A549 (cell line): ENCODE measurements at regions not wholly inside any gene's neighbourhood (a gene's known extent, or its start where the extent isn't known, plus 50 kb on each side); places are given as distances from the start of the nearest gene placed in this dataset.

Source experiments
- ATAC-seq, 2 experiments: fragments of 200-7000 bp in 1 of 2; fragments of >200 bp in 1 of 2; cut with Nextera tagmentation in 1 of 2; cut with Tn5 transposase in 1 of 2; 3 replicates each; pipeline versions ENCODE4 v1.8.0 to v1.9.1; 2018 to 2020; ENCODE audit warnings: mild to moderate bottlenecking in 1 of 2, moderate library complexity in 1 of 2
- CTCF ChIA-PET: fragments of 300-600 bp; sonication (Branson Sonifier 250); formaldehyde crosslinking; extraction: SDS; loops from one replicate; lab custom pipeline; 2021; ENCODE audit warnings: antibody characterized with exemption, inconsistent platforms; lab: Yijun Ruan, JAX
- POLR2A ChIA-PET: fragments of 350-600 bp; formaldehyde crosslinking; extraction: SDS; loops from one replicate; lab custom pipeline; 2021; ENCODE audit warnings: antibody characterized with exemption, inconsistent platforms; lab: Yijun Ruan, JAX
- DNase-seq, 2 experiments: peaks; one replicate each; pipeline versions ENCODE4 v3.0.0 to v3.0.0-alpha.2; 2011 to 2016; ENCODE audit warnings: low read depth in 1 of 2, low spot score in 1 of 2
- FAIRE-seq: peaks from 2 replicates; lab custom pipeline; 2011; peaks lifted over from hg19 to GRCh38; lab: Jason Lieb, UNC
- H3K27ac ChIP-seq, 2 experiments: fragments of >200 bp; sonication (Bioruptor Twin); formaldehyde crosslinking; 3 replicates each; pipeline ENCODE4 v1.5.1; 2016 to 2017
- H3K4me1 ChIP-seq: fragments of >200 bp; sonication (Bioruptor Twin); formaldehyde crosslinking; 3 replicates; pipeline ENCODE4 v1.6.1; 2016
- H3K4me2 ChIP-seq: fragments of >200 bp; sonication (Bioruptor Twin); formaldehyde crosslinking; 3 replicates; pipeline ENCODE4 v1.6.1; 2016
- H3K4me3 ChIP-seq: fragments of >200 bp; sonication (Bioruptor Twin); formaldehyde crosslinking; 3 replicates; pipeline ENCODE4 v1.5.1; 2016
- H3K9me3 ChIP-seq: fragments of >200 bp; sonication (Bioruptor Twin); formaldehyde crosslinking; 3 replicates; pipeline ENCODE4 v1.6.1; 2016
- BHLHE40 ChIP-seq: IDR thresholded peaks from 2 replicates; pipeline ENCODE4 v1.6.1; 2012; ENCODE audit warnings: low read depth, low read length, inconsistent platforms
- CEBPB ChIP-seq, 2 experiments: fragments of >200 bp in 1 of 2; sonication (Bioruptor Twin) in 1 of 2; formaldehyde crosslinking in 1 of 2; IDR thresholded peaks; 2 replicates each; pipeline ENCODE4 v1.6.1; 2012 to 2016
- CHD2 ChIP-seq: fragments of 150-350 bp; IDR thresholded peaks from 2 replicates; pipeline ENCODE4 v1.6.1; 2014; ENCODE audit warnings: low read length; ENCODE audit not compliant: partially characterized antibody
- EP300 ChIP-seq, 2 experiments: fragments of >200 bp; sonication (Bioruptor Twin); formaldehyde crosslinking; IDR thresholded peaks; 2 replicates in 1 of 2; 3 replicates in 1 of 2; pipeline ENCODE4 v1.6.1; 2016 to 2017
- ESRRA ChIP-seq: fragments of 150-350 bp; IDR thresholded peaks from 2 replicates; pipeline ENCODE4 v1.6.1; 2014; ENCODE audit warnings: mild to moderate bottlenecking, low read length, borderline replicate concordance
- FOSB ChIP-seq: fragments of 250-450 bp; sonication (Bioruptor Pico); IDR thresholded peaks from 2 replicates; pipeline ENCODE4 v1.5.0; 2020; ENCODE audit warnings: mild to moderate bottlenecking, moderate library complexity
- FOSL2 ChIP-seq, 2 experiments: fragments of 450-650 bp in 1 of 2; fragments of >200 bp in 1 of 2; sonication (Bioruptor Twin) in 1 of 2; formaldehyde crosslinking; IDR thresholded peaks; 2 replicates each; pipeline versions ENCODE4 v1.5.0 to v1.6.1; 2016 to 2020; ENCODE audit warnings: mild to moderate bottlenecking in 1 of 2, moderate library complexity in 1 of 2
- GATA3 ChIP-seq: IDR thresholded peaks from 2 replicates; pipeline ENCODE4 v1.6.1; 2012; ENCODE audit warnings: borderline replicate concordance
- HOXA7 ChIP-seq: fragments of 250-450 bp; sonication (Bioruptor Pico); IDR thresholded peaks from 2 replicates; pipeline ENCODE4 v1.5.0; 2020; ENCODE audit warnings: mild to moderate bottlenecking, moderate library complexity
- HOXB13 ChIP-seq: fragments of 250-450 bp; sonication (Bioruptor Pico); IDR thresholded peaks from 2 replicates; pipeline ENCODE4 v1.5.0; 2020; ENCODE audit warnings: low read depth, mild to moderate bottlenecking, moderate library complexity
- JUN ChIP-seq, 2 experiments: fragments of >200 bp; sonication (Bioruptor Twin); formaldehyde crosslinking; IDR thresholded peaks; 2 replicates in 1 of 2; 3 replicates in 1 of 2; pipeline ENCODE4 v1.6.1; 2016 to 2017
- JUNB ChIP-seq: fragments of >200 bp; sonication (Bioruptor Twin); formaldehyde crosslinking; IDR thresholded peaks from 2 replicates; pipeline ENCODE4 v1.6.1; 2016
- MAFK ChIP-seq: fragments of 450-650 bp; IDR thresholded peaks from 2 replicates; pipeline ENCODE4 v1.6.1; 2014; ENCODE audit not compliant: partially characterized antibody
- MYC ChIP-seq: IDR thresholded peaks from 2 replicates; pipeline ENCODE4 v1.6.1; 2012; ENCODE audit warnings: mild to moderate bottlenecking, inconsistent platforms, low read length, improper control_type of control experiment, borderline replicate concordance
- NR3C1 ChIP-seq: fragments of >200 bp; sonication (Bioruptor Twin); formaldehyde crosslinking; IDR thresholded peaks from 3 replicates; pipeline ENCODE4 v1.6.1; 2017
- POLR2AphosphoS2 ChIP-seq: conservative IDR thresholded peaks from 2 replicates; pipeline ENCODE4 v1.6.1; 2012; ENCODE audit warnings: low read length, improper control_type of control experiment, inconsistent platforms
- RAD21 ChIP-seq, 2 experiments: fragments of >200 bp in 1 of 2; sonication (Bioruptor Twin) in 1 of 2; formaldehyde crosslinking in 1 of 2; IDR thresholded peaks in 1 of 2; conservative IDR thresholded peaks in 1 of 2; 2 replicates in 1 of 2; 3 replicates in 1 of 2; pipeline ENCODE4 v1.6.1; 2012 to 2018; ENCODE audit warnings: inconsistent platforms in 1 of 2
- RARB ChIP-seq: fragments of 250-450 bp; sonication (Bioruptor Pico); IDR thresholded peaks from 2 replicates; pipeline ENCODE4 v1.8.0; 2021; ENCODE audit warnings: mild to moderate bottlenecking, moderate library complexity
- RCOR1 ChIP-seq: fragments of 150-350 bp; IDR thresholded peaks from 2 replicates; pipeline ENCODE4 v1.6.1; 2014; ENCODE audit warnings: antibody characterized with exemption, low read length, low read depth
- SREBF2 ChIP-seq: fragments of 450-650 bp; IDR thresholded peaks from 2 replicates; pipeline ENCODE4 v1.6.1; 2014; ENCODE audit warnings: mild to moderate bottlenecking, moderate library complexity
- ZFP36 ChIP-seq: fragments of 450-650 bp; IDR thresholded peaks from 2 replicates; pipeline ENCODE4 v1.6.1; 2014; ENCODE audit warnings: borderline replicate concordance; ENCODE audit not compliant: partially characterized antibody
- ZSCAN20 ChIP-seq: fragments of 250-450 bp; sonication (Bioruptor Pico); IDR thresholded peaks from 2 replicates; pipeline ENCODE4 v1.8.0; 2022; ENCODE audit warnings: mild to moderate bottlenecking, moderate library complexity
- WGBS: methylation state at CpG from one replicate; pipeline ENCODE4 v1.1.6; 2017; ENCODE audit errors: missing lambda C conversion rate; 5-methylcytosine and 5-hydroxymethylcytosine counted together
- TF ChIP-seq, protein P1 (sequence below): fragments of >200 bp; sonication (Bioruptor Twin); formaldehyde crosslinking; IDR thresholded peaks from 3 replicates; pipeline ENCODE4 v1.6.1; 2016
- TF ChIP-seq, protein P2 (sequence below): fragments of >200 bp; sonication (Bioruptor Twin); formaldehyde crosslinking; IDR thresholded peaks from 2 replicates; pipeline ENCODE4 v1.6.1; 2016
- TF ChIP-seq, protein P3 (sequence below): fragments of 250-450 bp; sonication (Bioruptor Pico); IDR thresholded peaks from 2 replicates; pipeline ENCODE4 v1.5.0; 2020; ENCODE audit warnings: low read depth, mild to moderate bottlenecking, moderate library complexity
- TF ChIP-seq, protein P4 (sequence below): IDR thresholded peaks from 2 replicates; pipeline ENCODE4 v1.6.1; 2012; ENCODE audit warnings: low read depth, borderline replicate concordance
- TF ChIP-seq, protein P5 (sequence below): fragments of 450-650 bp; IDR thresholded peaks from 2 replicates; pipeline ENCODE4 v1.6.1; 2014; ENCODE audit warnings: antibody characterized with exemption

DNA sequence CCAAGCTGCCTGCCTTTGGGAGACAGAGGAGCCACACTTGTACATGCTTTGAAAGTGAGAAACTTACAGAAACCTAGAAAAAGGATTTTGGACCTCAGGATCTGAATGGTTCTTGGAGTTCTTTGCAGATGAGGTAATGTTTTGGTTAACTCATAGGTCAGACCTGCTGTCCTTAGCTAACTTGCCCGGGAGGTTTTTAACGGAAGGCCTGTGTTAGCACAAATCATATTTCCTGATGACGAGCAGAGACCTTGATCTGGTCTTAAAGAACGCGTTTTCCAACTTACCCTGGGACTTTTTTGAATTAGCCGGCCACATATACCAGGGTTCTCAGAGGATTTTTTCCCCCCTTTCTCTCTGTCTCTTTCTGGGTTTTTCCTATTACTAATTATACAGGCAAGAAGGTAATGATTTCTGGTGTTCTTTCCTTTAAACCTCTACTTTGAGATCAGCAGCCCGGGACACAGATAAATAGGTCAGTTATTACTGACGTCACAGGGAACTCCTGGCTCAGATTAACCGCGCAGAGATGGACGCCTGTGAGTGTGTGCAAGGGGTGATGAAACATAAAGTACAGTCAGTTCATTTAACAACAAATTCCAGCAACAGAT, 101.7 kb upstream of the KLF6 start:
- TF ChIP-seq NR3C1 (peak; percentile 51; the same call in 1 of the 3 replicates), MYC (no peak), JUN (IDR thresholded peaks at IDR 0.05) (peak; percentile 57 to 63; a peak in 4 of 5 replicates), MAFK (peak; percentile 23), FOSL2 (IDR thresholded peaks at IDR 0.05) (no peak), FOSL2 (CRISPR knock-in tag; IDR thresholded peaks at IDR 0.05) (peak; percentile 78), ZSCAN20 (CRISPR knock-in tag) (no peak), RAD21 (conservative IDR thresholded peaks at IDR 0.05 in 1 of 2, IDR thresholded peaks at IDR 0.05 in 1 of 2) (no peak; a peak in 2 of 5 replicates), JUNB (peak; percentile 65; the same call in 1 of the 2 replicates), GATA3 (peak; percentile 74), CEBPB (IDR thresholded peaks at IDR 0.05) (peak; percentile 45 to 69; a peak in 3 of 4 replicates), EP300 (IDR thresholded peaks at IDR 0.05) (peak; percentile 73 to 84; a peak in 3 of 5 replicates)
- POLR2A ChIA-PET, result interaction anchor here (0.5 to 5.6 kb wide), 7 partner anchors 8 to 457 kb away, joined by 3 to 49 read pairs (median 4); partner anchors contain the start of gene KLF6
- peak overlapping the region; percentile 95 to 96 for H3K27ac ChIP-seq
- FAIRE-seq, result no peak
- ATAC-seq, result peak; percentile 77 to 87
- peak overlapping the region; percentile 19; the same call in 2 of the 3 replicates for H3K4me3 ChIP-seq
- CTCF ChIA-PET, result interaction anchor here (0.9 to 1.9 kb wide), 4 partner anchors 10 to 33 kb away, joined by 3 to 6 read pairs (median 4); no protein-coding TSS in a partner anchor
- H3K4me1 ChIP-seq, result peaks cover 51% of the 10 kb centered on the region
- H3K4me2 ChIP-seq, result peak overlapping the region; percentile 78
- WGBS, result 2% methylated on average over 11 of the region's 11 CpGs
- DNase-seq, result peak; percentile 68 to 88
- no peaks in the 10 kb centered on the region; the same call in 1 of the 3 replicates for H3K9me3 ChIP-seq

DNA sequence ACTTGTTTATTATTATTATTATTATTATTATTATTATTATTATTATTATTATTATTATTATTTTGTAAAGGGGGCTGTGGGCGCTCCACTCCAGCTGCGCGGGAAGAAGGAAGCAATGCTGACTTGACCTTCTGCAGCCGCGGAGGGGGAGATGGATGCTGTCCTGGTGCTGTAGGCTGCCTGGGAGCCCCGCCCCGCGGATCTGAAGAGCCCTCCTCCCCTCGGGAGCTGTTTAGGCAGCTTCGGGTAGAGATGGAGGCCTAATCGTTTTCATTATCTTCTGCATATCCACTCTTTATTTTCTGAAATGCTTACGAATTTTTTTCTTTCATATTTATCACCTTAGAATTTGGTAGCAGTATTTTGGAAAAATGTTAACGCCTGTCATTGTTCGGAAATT, 101.2 kb upstream of the KLF6 start:
- Histone ChIP-seq H3K4me1 (peaks cover 51% of the 10 kb centered on the region), H3K4me2 (peak overlapping the region; percentile 78), H3K4me3 (peak overlapping the region; percentile 19; the same call in 2 of the 3 replicates), H3K9me3 (no peaks in the 10 kb centered on the region; the same call in 1 of the 3 replicates), H3K27ac (peak overlapping the region; percentile 95 to 96)
- peak; percentile 79 to 87 for DNase-seq
- WGBS, result 15% methylated on average over 14 of the region's 14 CpGs
- ATAC-seq, result peak; percentile 78 to 83
- CTCF ChIA-PET, result interaction anchor here (0.9 to 1.9 kb wide), 3 partner anchors 9 to 33 kb away, joined by 3 to 6 read pairs (median 4); no protein-coding TSS in a partner anchor
- TF ChIP-seq BHLHE40, result no peak
- no peak for TF ChIP-seq ZFP36
- TF ChIP-seq HOXA7 (CRISPR knock-in tag), result no peak
- TF ChIP-seq RCOR1, result no peak
- TF ChIP-seq RARB (CRISPR knock-in tag), result no peak
- no peak for TF ChIP-seq FOSB (CRISPR knock-in tag)
- TF ChIP-seq, protein P1, sequence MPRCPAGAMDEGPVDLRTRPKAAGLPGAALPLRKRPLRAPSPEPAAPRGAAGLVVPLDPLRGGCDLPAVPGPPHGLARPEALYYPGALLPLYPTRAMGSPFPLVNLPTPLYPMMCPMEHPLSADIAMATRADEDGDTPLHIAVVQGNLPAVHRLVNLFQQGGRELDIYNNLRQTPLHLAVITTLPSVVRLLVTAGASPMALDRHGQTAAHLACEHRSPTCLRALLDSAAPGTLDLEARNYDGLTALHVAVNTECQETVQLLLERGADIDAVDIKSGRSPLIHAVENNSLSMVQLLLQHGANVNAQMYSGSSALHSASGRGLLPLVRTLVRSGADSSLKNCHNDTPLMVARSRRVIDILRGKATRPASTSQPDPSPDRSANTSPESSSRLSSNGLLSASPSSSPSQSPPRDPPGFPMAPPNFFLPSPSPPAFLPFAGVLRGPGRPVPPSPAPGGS, result 0 out of 3 replicates have a peak, but pooled peaks have one; percentile 5
- POLR2A ChIA-PET, result interaction anchor here (0.5 to 5.6 kb wide), 7 partner anchors 9 to 458 kb away, joined by 3 to 49 read pairs (median 4); partner anchors contain the start of gene KLF6
- FAIRE-seq, result no peak

DNA sequence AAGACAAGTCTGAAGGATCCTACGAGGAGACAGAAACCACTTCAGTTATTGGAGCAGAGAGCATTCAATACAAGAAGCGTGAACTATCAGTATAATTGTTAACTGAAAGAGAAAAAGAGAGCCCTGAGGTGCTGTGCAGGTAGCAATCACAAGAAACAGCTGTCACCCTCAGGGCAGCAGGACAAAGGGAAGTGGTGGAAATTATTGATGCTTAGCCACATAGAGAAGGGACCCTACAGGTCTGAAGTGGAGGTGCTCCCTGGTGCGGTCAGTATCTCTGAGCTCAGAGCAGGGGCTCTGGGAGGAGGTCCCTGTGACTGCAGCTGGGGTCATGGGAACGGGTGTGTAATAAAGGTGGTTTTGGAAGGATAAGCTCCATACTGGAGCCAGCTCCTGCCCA, 97.8 kb upstream of the KLF6 start:
- WGBS, result 89% methylated on average over 4 of the region's 4 CpGs
- no peak for DNase-seq
- no peak overlapping the region for H3K4me3 ChIP-seq
- peaks cover 35% of the 10 kb centered on the region for H3K4me1 ChIP-seq
- ATAC-seq, result no peak
- ChIA-PET POLR2A (interaction anchor here (1.1 kb wide), 1 partner anchor 98 kb away, joined by 4 read pairs; the partner anchor contains the start of gene KLF6), CTCF (interaction anchor here (1.0 to 1.2 kb wide), 2 partner anchors 102 to 884 kb away, joined by 3 read pairs; no protein-coding TSS in a partner anchor)
- peak overlapping the region; percentile 63 to 96; a peak in 4 of 6 replicates for H3K27ac ChIP-seq
- no peaks in the 10 kb centered on the region; the same call in 1 of the 3 replicates for H3K9me3 ChIP-seq
- H3K4me2 ChIP-seq, result no peak overlapping the region
- no peak for FAIRE-seq
- TF ChIP-seq FOSL2 (IDR thresholded peaks at IDR 0.05) (no peak), FOSL2 (CRISPR knock-in tag; IDR thresholded peaks at IDR 0.05) (no peak), GATA3 (no peak), ESRRA (no peak), SREBF2 (no peak), HOXB13 (CRISPR knock-in tag) (no peak), BHLHE40 (no peak), RARB (CRISPR knock-in tag) (no peak), CHD2 (no peak), POLR2AphosphoS2 (no peak), MAFK (no peak)
- TF ChIP-seq, protein P2, sequence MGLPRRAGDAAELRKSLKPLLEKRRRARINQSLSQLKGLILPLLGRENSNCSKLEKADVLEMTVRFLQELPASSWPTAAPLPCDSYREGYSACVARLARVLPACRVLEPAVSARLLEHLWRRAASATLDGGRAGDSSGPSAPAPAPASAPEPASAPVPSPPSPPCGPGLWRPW, result no peak
- TF ChIP-seq, protein P3, sequence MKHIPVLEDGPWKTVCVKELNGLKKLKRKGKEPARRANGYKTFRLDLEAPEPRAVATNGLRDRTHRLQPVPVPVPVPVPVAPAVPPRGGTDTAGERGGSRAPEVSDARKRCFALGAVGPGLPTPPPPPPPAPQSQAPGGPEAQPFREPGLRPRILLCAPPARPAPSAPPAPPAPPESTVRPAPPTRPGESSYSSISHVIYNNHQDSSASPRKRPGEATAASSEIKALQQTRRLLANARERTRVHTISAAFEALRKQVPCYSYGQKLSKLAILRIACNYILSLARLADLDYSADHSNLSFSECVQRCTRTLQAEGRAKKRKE (CRISPR knock-in tag), result no peak
- TF ChIP-seq, protein P4, sequence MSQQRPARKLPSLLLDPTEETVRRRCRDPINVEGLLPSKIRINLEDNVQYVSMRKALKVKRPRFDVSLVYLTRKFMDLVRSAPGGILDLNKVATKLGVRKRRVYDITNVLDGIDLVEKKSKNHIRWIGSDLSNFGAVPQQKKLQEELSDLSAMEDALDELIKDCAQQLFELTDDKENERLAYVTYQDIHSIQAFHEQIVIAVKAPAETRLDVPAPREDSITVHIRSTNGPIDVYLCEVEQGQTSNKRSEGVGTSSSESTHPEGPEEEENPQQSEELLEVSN, result no peak
- TF ChIP-seq, protein P1, result no peak
- TF ChIP-seq, protein P5, sequence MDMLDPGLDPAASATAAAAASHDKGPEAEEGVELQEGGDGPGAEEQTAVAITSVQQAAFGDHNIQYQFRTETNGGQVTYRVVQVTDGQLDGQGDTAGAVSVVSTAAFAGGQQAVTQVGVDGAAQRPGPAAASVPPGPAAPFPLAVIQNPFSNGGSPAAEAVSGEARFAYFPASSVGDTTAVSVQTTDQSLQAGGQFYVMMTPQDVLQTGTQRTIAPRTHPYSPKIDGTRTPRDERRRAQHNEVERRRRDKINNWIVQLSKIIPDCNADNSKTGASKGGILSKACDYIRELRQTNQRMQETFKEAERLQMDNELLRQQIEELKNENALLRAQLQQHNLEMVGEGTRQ, result no peak
